HFF-Myc (cell line): ENCODE measurements at regions not wholly inside any gene's neighbourhood (a gene's known extent, or its start where the extent isn't known, plus 50 kb on each side); places are given as distances from the start of the nearest gene placed in this dataset.

ENCODE experiments used
- DNase-seq: peaks from one replicate; pipeline ENCODE4 v3.0.0-alpha.2; 2011; ENCODE audit warnings: low read depth; ENCODE audit errors: extremely low read depth
- H3K4me3 ChIP-seq: replicated peaks from 2 replicates; pipeline ENCODE4 v1.5.1; 2011; ENCODE audit warnings: low read depth, mild to moderate bottlenecking, control low read depth, low read length
- TF ChIP-seq, protein P1 (sequence below): IDR thresholded peaks from 2 replicates; pipeline ENCODE4 v1.5.1; 2012; ENCODE audit warnings: mild to moderate bottlenecking, low read depth, low read length, control low read depth; ENCODE audit errors: missing control alignments

DNA sequence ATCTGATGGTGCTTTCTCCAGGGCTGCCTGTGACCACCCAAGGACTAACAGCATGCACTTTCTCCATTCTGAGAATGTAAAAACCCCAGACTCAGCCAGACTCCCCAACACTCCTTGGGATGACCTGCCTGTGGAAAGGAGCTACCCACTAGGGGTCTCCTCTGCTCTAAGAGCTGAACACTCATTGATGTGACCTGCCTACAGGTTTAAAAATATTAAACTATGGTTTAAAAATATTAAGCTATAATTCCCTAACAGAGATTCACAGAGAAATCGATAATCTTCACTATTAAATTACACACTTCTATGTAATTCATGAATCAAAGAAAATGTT lies 696.2 kb upstream of the SLITRK5 start:
- no peak overlapping the region for H3K4me3 ChIP-seq
- DNase-seq: no peak
- TF ChIP-seq, protein P1, sequence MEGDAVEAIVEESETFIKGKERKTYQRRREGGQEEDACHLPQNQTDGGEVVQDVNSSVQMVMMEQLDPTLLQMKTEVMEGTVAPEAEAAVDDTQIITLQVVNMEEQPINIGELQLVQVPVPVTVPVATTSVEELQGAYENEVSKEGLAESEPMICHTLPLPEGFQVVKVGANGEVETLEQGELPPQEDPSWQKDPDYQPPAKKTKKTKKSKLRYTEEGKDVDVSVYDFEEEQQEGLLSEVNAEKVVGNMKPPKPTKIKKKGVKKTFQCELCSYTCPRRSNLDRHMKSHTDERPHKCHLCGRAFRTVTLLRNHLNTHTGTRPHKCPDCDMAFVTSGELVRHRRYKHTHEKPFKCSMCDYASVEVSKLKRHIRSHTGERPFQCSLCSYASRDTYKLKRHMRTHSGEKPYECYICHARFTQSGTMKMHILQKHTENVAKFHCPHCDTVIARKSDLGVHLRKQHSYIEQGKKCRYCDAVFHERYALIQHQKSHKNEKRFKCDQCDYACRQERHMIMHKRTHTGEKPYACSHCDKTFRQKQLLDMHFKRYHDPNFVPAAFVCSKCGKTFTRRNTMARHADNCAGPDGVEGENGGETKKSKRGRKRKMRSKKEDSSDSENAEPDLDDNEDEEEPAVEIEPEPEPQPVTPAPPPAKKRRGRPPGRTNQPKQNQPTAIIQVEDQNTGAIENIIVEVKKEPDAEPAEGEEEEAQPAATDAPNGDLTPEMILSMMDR: no peak

DNA sequence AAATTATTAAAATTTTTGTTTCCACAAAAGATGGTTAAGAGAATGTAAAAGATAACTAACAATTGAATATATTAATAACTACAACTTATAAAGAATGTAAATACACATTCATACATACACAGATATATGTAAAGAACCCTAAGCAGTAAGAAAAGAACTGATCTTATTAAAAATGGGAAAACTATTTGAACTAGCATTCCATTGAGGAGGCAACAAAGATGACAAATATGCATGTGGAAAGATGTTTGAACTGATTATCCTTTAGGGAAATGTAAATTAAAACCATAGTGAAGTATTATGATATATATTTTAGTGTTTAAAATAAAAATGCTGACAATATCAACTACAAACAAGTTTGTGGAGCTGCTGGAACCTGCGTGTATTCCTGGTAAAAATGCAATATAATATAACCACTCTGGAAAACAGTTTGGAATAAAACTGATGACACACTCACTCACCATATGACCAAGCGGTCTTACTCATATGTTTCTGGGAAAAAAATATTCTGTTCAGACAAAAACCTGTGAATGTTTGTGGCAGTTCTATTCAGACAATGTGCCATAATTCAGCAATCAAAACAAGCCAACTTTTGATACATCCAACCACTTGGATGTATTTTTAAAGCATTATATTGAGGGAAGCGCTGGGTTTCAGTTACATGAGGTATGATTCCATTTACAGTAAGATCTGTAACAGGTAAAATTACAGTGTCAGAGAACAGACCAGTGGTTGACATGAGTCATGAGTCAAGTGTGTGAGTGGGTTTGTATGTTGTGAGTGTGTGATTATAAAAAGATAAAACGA lies 694.4 kb upstream of the SLITRK5 start:
- no peak for DNase-seq
- TF ChIP-seq, protein P1: no peak
- no peak overlapping the region for H3K4me3 ChIP-seq

DNA sequence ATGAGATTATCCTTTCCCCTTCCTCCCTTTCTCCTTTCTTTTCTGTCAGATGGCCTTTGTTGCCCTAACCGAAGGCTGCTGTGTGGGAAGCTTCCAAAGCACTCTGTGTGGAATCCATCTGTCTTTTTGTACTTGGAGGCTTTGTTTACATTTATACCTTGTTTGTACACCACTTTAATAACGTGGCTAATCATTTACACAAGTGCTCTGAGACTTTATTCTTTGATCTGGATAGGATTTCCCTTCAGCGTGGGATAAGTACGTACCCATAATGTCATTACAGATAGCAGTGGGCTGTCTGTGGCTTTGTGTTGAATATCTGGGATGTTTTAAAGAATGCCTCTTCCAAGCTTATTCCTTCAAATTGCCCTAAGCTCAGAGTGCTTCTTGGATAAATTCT lies 684.7 kb upstream of the SLITRK5 start:
- DNase-seq: no peak
- H3K4me3 ChIP-seq: no peak overlapping the region
- TF ChIP-seq, protein P1: no peak

DNA sequence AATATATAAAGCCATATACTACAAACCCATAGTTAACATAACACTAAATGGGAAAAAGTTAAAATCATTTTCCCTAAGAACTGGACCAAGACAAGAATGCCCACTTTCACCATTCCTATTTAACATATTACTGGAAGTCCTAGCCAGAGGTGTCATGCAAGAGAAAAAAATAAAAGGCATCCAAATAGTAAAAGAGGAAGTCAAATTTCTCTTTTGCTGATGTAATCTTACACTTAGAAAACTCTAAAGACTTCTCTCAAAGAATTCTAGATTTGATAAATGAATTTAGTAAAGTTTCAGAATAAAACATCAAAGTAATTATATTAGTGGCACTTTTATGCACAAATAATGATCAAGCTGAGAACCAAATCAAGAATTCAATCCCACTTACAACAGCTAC lies 678.9 kb upstream of the SLITRK5 start:
- H3K4me3 ChIP-seq: no peak overlapping the region
- DNase-seq: no peak
- TF ChIP-seq, protein P1: no peak

DNA sequence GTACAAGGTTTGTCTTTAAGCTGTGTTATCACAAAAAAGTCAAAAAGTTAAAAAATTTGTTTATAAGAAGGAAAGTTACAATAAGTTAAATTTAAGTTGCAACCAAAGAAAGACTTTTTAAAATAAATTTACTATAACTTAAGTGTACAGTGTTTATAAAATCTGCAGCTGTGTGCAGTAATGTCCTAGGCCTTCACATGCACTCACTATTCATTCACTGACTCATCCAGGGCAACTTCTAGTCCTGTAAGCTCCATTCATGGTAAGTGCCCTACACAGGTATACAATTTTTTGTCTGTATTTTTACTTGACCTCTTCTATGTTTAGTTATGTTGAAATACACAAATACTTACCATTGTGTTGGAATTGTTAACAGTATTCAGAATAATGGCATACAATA lies 667.9 kb upstream of the SLITRK5 start:
- no peak overlapping the region for H3K4me3 ChIP-seq
- DNase-seq: no peak
- TF ChIP-seq, protein P1: no peak

DNA sequence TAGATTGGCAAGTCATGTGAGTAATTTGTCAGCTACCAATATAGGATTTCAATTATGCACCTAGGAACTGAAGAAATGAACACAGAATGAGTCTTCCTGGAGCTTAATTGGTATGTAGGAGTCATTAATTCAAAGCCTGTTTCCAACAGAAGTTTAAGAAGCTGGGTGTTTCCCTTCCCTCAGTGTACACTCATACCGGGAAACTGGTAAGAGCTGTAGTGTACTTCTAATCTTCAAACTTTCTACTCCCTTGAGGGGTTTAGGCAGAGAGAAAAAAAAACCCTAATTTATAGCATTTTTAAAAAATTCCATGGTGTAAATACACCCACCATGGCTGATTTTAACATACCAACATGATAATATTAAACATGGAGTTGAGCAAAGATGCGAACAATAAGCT lies 665.7 kb upstream of the SLITRK5 start:
- no peak for DNase-seq
- H3K4me3 ChIP-seq: no peak overlapping the region
- TF ChIP-seq, protein P1: no peak

DNA sequence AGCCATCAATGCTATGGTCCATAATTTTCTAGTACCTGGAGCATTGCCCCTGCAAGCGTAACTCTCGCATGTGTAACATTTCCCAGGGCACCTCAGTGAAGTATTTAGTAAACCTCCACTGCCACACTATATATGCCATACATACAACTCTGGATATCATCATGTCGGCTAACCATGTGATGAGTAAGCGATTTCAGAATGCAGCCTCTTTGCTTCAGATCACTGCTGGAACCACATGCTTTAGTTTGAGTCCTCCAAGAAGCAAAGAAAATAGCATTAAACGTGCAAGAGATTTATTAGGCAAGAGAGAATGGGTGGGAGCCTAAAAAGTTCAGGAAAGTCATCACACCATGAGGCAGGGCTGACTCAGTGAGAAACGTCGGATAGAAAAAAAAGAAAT lies 635.6 kb upstream of the SLITRK5 start:
- H3K4me3 ChIP-seq: no peak overlapping the region
- DNase-seq: no peak
- TF ChIP-seq, protein P1: no peak
